ENCODE measurements at regions not wholly inside any gene's neighbourhood (a gene's known extent, or its start where the extent isn't known, plus 50 kb on each side); places are given as distances from the start of the nearest gene placed in this dataset.

DNA sequence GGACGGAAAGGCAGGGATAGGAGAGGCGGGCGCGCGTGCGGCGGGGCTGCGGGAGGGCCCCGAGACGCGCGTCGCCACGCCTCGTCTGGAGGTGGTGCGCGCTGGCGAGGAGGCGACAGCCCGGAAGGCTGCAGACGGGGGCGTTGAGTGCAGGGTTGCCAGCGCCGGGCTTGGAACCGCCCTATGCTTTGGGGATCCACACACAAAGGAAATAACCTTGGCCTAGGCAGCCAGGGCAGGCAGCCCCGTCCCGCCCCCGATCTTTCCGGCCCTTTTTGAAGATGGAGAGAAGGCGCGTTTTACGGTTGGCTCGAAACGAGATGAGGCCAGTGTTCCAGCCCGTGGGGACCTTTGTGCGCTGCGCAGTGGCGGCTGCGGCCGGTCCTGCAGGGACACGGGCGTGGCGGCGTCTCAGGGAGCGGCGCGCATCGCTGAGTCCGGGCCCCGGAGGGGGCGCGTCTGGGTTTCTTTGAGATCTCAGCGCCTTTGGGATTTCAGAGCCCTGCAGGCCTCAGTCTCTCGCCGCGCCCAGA lies 50.8 kb upstream of the TRIM2 start:
- TF ChIP-seq, protein P1, sequence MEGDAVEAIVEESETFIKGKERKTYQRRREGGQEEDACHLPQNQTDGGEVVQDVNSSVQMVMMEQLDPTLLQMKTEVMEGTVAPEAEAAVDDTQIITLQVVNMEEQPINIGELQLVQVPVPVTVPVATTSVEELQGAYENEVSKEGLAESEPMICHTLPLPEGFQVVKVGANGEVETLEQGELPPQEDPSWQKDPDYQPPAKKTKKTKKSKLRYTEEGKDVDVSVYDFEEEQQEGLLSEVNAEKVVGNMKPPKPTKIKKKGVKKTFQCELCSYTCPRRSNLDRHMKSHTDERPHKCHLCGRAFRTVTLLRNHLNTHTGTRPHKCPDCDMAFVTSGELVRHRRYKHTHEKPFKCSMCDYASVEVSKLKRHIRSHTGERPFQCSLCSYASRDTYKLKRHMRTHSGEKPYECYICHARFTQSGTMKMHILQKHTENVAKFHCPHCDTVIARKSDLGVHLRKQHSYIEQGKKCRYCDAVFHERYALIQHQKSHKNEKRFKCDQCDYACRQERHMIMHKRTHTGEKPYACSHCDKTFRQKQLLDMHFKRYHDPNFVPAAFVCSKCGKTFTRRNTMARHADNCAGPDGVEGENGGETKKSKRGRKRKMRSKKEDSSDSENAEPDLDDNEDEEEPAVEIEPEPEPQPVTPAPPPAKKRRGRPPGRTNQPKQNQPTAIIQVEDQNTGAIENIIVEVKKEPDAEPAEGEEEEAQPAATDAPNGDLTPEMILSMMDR (IDR thresholded peaks at IDR 0.05): no peak
- TF ChIP-seq POLR2A (IDR thresholded peaks at IDR 0.05): no peak

All from esophagus squamous epithelium (tissue), 4 donors.